ENCODE measurements at regions not wholly inside any gene's neighbourhood (a gene's known extent, or its start where the extent isn't known, plus 50 kb on each side); places are given as distances from the start of the nearest gene placed in this dataset.
A peak's percentile ranks its signal among the peaks of the same experiment; 100 is the strongest.

DNA sequence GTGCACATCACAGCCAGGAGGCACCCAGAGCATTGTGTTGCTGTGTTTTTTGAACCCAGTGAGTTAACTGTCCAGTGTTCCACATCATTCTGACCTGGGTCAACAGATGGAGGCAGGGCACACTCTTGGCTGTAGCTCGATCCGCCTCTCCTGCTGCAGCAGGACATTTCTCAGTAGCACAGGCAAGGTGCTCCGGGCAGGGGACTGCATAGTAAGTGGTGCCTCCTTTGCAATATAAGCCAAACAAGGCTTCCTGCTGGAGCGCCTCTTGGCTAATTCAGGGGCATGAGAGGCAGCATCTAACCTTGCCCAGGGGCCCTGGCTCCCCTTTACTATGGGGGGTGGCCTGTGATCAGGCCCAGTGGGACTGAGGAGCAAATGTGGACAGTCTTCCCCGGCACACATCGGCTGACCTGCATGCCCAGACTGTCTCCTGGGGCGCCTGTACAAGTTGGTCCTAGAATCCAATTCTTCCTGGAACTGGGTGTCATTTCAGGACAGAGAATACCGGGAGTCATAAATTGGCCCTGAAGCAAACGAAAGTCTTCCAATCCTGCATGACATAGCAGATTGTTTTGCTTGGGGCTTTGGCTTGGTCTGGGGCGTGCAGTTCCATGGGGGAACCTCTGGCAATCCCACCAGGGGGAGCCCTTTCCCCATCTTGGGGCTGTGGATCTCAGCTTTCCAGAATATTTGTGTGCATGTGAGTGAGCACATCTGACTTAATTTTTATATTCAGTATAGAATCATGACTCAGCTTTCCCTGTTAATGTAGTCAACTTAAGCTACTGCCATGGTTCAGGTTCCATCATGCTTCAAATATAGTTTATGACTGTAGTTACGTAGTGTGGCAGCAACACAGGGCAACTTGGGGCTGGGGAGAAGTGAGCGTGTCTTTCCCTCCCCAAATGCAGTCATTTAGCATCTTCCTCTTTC is 56.0 kb upstream of the DDR1 start:
- H4K20me1 ChIP-seq (ENCODE audit: control insufficient read depth, extremely low read depth, insufficient read depth, low read length): no peaks in the 10 kb centered on the region
- peak overlapping the region; percentile 66 for H3K9ac ChIP-seq (ENCODE audit: control insufficient read depth, extremely low read depth, insufficient read depth, low read length)
- peak overlapping the region; percentile 60 for H3K4me2 ChIP-seq (ENCODE audit: control insufficient read depth, extremely low read depth, insufficient read depth, low read depth, low read length)
- H3K27me3 ChIP-seq (ENCODE audit: control insufficient read depth, extremely low read depth, insufficient read depth, low read length): no peaks in the 10 kb centered on the region
- no peaks in the 10 kb centered on the region for H3K9me1 ChIP-seq (ENCODE audit: control insufficient read depth, extremely low read depth, insufficient read depth, low read length)
- DNase-seq (ENCODE audit: low read depth, low spot score) (no peak), FAIRE-seq (peak; percentile 87)
- no peaks in the 10 kb centered on the region for H3K79me2 ChIP-seq (ENCODE audit: control insufficient read depth, insufficient read depth, low read length)
- H3K27ac ChIP-seq (ENCODE audit: control insufficient read depth, insufficient read depth, low read length): peak overlapping the region; percentile 79
- peaks cover 26% of the 10 kb centered on the region for H3K4me1 ChIP-seq (ENCODE audit: control insufficient read depth, extremely low read depth, insufficient read depth, low read length)
- H3K9me3 ChIP-seq (ENCODE audit: control insufficient read depth, low read depth, low read length): no peaks in the 10 kb centered on the region
- peak overlapping the region; percentile 53 for H2AFZ ChIP-seq (ENCODE audit: control insufficient read depth, low read length)
- H3K4me3 ChIP-seq (ENCODE audit: control insufficient read depth in 2 of 3, extremely low read depth in 1 of 3, insufficient read depth in 2 of 3, low read depth in 1 of 3, low read length in 3 of 3): peak overlapping the region in 1 of 3 experiments; percentile 29
- TF ChIP-seq, protein P1, sequence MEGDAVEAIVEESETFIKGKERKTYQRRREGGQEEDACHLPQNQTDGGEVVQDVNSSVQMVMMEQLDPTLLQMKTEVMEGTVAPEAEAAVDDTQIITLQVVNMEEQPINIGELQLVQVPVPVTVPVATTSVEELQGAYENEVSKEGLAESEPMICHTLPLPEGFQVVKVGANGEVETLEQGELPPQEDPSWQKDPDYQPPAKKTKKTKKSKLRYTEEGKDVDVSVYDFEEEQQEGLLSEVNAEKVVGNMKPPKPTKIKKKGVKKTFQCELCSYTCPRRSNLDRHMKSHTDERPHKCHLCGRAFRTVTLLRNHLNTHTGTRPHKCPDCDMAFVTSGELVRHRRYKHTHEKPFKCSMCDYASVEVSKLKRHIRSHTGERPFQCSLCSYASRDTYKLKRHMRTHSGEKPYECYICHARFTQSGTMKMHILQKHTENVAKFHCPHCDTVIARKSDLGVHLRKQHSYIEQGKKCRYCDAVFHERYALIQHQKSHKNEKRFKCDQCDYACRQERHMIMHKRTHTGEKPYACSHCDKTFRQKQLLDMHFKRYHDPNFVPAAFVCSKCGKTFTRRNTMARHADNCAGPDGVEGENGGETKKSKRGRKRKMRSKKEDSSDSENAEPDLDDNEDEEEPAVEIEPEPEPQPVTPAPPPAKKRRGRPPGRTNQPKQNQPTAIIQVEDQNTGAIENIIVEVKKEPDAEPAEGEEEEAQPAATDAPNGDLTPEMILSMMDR (optimal IDR thresholded peaks at IDR 0.05 in 1 of 3, IDR thresholded peaks at IDR 0.05 in 1 of 3, conservative IDR thresholded peaks at IDR 0.05 in 1 of 3; ENCODE audit: extremely low read depth in 1 of 3, insufficient read depth in 2 of 3, low read length in 3 of 3): peak; percentile 88 to 97 (median 91)
- TF ChIP-seq EZH2 (IDR thresholded peaks at IDR 0.05; ENCODE audit: low read length): no peak
- dilution Hi-C loops (cut with MboI; ENCODE audit: extremely low pct_ligation_motif_present, low sequenced_read_pairs): no loop called here
- H3K36me3 ChIP-seq (ENCODE audit: control insufficient read depth in 2 of 2, extremely low read depth in 1 of 2, insufficient read depth in 2 of 2, low read length in 2 of 2): no peaks in the 10 kb centered on the region

DNA sequence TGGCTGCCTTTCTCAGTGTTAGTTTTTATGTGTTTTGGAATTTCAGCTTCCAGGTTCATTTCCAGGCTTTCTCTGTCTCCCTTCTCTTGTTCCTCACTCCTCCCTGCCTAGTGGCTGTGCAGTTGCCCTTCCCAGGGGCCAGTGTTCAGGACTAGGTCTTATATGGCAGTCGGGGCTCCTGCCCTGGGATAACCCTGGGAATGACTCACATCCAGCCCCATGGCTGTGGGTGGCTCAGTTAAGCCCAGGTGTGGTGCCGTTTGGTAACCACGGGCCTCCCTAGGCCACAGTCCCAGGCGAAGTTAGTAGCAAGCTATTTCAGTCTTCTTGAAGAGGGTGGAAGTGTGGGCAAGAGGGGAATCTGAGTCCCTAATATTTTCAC is 57.4 kb upstream of the DDR1 start:
- DNase-seq (ENCODE audit: low read depth, low spot score) (no peak), FAIRE-seq (peak; percentile 79)
- Histone ChIP-seq H3K27me3 (ENCODE audit: control insufficient read depth, extremely low read depth, insufficient read depth, low read length) (no peaks in the 10 kb centered on the region), H3K9me3 (ENCODE audit: control insufficient read depth, low read depth, low read length) (no peaks in the 10 kb centered on the region), H3K4me1 (ENCODE audit: control insufficient read depth, extremely low read depth, insufficient read depth, low read length) (peaks cover 36% of the 10 kb centered on the region), H3K27ac (ENCODE audit: control insufficient read depth, insufficient read depth, low read length) (peak overlapping the region; percentile 79), H3K9ac (ENCODE audit: control insufficient read depth, extremely low read depth, insufficient read depth, low read length) (peak overlapping the region; percentile 51), H3K4me3 (ENCODE audit: control insufficient read depth in 2 of 3, extremely low read depth in 1 of 3, insufficient read depth in 2 of 3, low read depth in 1 of 3, low read length in 3 of 3) (no peak overlapping the region), H3K9me1 (ENCODE audit: control insufficient read depth, extremely low read depth, insufficient read depth, low read length) (no peaks in the 10 kb centered on the region), H3K36me3 (ENCODE audit: control insufficient read depth in 2 of 2, extremely low read depth in 1 of 2, insufficient read depth in 2 of 2, low read length in 2 of 2) (no peaks in the 10 kb centered on the region), H3K4me2 (ENCODE audit: control insufficient read depth, extremely low read depth, insufficient read depth, low read depth, low read length) (peak overlapping the region; percentile 44), H4K20me1 (ENCODE audit: control insufficient read depth, extremely low read depth, insufficient read depth, low read length) (no peaks in the 10 kb centered on the region), H3K79me2 (ENCODE audit: control insufficient read depth, insufficient read depth, low read length) (no peaks in the 10 kb centered on the region), H2AFZ (ENCODE audit: control insufficient read depth, low read length) (peak overlapping the region; percentile 20)
- no peak for TF ChIP-seq EZH2 (IDR thresholded peaks at IDR 0.05; ENCODE audit: low read length)
- TF ChIP-seq, protein P1 (optimal IDR thresholded peaks at IDR 0.05 in 1 of 3, IDR thresholded peaks at IDR 0.05 in 1 of 3, conservative IDR thresholded peaks at IDR 0.05 in 1 of 3; ENCODE audit: extremely low read depth in 1 of 3, insufficient read depth in 2 of 3, low read length in 3 of 3): no peak
- dilution Hi-C loops (cut with MboI; ENCODE audit: extremely low pct_ligation_motif_present, low sequenced_read_pairs): no loop called here

Measured in keratinocyte (primary cell).